ENCODE measurements at regions not wholly inside any gene's neighbourhood (a gene's known extent, or its start where the extent isn't known, plus 50 kb on each side); places are given as distances from the start of the nearest gene placed in this dataset.

- DNase-seq (ENCODE audit: low spot score), result no peak
These were observed 62.1 kb upstream of the SMIM21 start for GRCh38 chr18:75489493-75490190.

GRCh38 chr18:75483662-75484061 lies 56.2 kb upstream of the SMIM21 start:
- DNase-seq (ENCODE audit: low spot score), result no peak

DNA sequence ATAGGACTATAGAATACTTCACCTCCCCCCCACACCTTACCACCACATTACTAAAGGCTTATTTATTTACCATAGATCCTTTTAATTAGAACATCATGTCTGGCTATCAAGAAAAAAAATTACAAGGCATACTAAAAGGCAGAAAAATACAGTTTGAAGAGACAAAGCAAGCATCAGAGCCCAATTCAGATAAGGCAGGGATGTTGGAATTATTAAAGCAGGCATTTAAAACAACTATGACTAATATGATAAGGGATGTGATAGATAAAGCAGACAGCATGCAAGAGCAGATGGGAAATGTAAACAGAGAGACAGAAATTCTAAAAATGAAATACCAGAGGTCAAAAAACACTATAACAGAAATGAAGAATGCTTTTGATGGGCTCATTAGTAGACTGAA lies 55.4 kb upstream of the SMIM21 start:
- DNase-seq (ENCODE audit: low spot score), result no peak

- DNase-seq (ENCODE audit: low spot score), result no peak
These were observed 53.0 kb upstream of the SMIM21 start for GRCh38 chr18:75480487-75480886.

DNA sequence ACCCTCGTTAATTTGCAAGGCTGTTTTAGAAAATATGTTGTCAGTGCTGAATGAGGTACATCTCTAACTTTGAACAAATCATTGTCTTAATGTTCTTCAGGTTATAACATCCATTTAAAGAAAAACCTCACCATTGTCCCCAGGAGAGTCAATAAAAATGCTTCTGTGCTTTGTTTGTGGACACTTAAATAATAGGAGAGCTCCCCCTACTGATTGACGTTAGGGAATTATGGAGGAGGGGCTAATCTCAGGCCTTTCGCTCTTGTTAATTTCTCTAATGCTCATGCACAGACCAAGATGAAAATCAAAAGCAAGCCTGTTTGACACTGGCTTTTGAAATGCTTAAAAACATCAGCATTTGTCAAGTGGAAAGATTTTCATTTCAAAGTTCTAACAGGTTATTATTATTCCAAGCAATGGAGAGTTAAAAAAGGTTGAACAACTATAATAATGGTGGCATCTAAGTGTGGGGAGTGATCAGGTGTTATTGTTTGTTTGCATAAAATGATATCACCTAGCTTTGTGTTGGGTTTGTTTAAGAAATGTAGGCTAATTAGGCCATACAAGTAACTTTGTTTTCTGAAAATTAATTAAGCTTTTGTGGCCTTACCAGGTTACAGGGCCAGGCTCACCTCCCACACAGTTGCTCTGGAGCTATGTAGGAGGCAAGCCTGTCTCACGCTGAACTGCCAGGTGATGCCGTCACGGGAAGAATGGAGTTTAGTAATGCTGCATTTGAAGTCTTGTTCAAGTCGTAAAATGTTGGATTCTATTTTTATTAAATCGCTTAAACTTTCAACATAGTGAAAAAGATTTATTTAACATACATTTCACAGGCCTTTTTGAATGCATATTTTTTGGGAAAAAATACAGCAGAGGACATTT lies 51.7 kb upstream of the SMIM21 start:
- DNase-seq (ENCODE audit: low spot score), result no peak

DNA sequence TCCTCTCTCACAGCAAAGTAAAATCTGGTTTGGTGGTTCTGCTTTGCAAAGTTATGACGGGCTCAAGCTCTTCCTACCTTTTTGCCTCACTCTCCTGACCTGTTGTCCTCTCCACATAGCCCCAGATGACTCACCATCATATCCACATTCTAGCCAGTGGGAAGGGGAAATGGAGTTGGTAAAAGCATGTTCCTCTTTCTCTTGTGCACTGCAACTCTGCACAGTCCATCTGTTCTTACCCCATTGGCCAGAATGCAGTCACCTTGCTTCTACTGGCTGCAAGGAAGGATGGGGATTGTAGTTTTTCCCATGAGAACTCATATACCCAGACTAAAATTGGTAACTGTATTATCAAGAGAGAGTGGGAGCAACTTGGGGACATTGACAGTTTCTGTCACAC lies 50.4 kb upstream of the SMIM21 start:
- DNase-seq (ENCODE audit: low spot score), result no peak
